GF-D8 (cell line): ENCODE measurements at regions not wholly inside any gene's neighbourhood (a gene's known extent, or its start where the extent isn't known, plus 50 kb on each side); places are given as distances from the start of the nearest gene placed in this dataset.

Experiments
- DNase-seq: peaks from one replicate; lab custom pipeline; 2025; lab: John Stamatoyannopoulos, UW

DNA sequence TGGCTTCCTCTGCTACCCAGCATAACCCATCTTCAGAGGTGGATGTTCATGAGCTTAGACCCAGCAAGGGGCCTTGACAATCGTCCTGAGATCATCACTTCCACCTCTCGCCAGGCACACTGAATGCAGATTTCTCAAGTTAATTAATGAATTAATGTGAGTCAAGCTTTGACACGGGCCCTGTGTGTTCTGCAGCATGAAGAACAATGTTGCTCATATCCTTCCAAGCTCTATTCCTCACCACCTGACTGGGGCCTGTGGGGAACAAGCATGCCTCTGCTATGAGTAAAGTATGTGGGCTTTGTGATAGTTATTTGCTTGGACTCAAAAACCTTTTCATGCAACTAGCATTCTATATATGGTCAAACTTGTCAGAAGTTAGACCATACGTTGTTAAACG, 122.0 kb downstream of the SEC16B start:
- no peak for DNase-seq

DNA sequence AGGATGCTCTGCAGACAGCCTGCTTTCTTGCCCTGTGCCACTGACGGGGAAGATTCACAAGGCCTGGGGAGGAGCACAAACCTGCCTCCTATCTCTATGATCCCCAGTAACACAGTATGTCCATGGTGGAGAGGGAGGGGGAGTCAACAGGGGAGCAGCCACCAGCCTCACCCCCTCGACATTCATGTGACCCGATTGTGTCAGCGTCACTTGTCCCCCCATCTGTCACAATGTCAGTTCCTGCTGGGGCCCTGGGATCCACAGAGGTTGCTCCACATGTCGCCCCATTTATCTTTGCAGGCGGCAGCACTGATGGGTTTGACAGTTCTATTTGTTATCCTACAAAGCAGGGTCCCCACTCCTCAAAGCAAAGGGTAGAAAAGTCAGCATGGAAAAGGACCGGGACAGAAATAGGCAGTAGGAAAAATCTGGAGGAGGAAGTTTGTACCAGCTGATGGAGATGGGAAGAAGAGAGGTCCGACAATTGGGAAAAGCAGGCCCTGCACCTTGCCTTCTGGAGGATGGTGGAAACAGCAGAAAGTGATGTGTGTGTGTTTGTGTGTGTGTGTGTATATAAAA, 130.9 kb downstream of the SEC16B start:
- DNase-seq = no peak

DNA sequence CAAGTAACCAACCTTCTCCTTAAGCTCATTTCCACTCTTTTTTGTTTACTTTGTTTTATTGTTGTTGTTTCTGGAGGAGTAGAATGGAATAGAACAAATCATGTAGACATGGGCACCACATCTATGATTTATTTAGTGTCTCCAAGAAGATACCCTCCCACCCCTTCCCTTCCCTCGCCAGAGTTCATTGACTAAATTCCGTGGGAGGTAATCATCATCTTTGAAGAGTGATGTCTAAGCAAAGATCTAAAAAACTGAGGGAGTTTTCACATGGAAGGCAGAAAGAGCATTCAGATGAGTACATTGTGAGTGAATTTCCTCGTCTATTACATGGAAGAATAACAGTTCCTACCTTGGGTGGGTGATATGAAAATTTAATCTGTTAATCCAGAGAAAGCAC, 136.2 kb downstream of the SEC16B start:
- DNase-seq = no peak

DNA sequence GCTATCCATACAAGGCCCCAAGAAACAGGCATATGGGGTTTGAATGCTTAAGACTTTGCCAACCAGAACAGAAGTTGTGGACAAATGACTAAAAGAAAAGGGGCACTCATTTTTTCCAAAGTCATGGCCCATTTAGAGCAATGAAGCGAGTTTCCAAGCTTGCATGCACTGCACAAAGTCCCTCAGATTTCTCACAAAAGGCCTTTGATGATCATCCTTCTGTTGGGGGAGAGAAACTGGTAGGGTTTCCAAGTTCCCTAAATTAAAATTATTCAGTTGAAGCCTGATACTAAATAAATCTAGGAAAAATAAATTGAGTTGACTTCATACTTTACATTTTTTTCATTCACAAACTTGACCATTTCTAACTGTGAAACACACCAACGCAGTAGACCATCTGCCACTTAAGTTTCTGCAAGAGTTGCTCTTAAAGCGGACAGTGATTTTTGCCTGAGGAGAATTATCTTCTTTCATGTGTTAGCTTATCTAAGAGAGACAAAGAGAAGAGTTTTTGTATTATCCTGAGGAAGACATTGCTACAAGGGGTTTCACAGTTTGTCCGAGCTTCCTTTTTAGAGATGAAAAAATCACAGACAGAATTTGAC, 139.2 kb downstream of the SEC16B start:
- DNase-seq = no peak

DNA sequence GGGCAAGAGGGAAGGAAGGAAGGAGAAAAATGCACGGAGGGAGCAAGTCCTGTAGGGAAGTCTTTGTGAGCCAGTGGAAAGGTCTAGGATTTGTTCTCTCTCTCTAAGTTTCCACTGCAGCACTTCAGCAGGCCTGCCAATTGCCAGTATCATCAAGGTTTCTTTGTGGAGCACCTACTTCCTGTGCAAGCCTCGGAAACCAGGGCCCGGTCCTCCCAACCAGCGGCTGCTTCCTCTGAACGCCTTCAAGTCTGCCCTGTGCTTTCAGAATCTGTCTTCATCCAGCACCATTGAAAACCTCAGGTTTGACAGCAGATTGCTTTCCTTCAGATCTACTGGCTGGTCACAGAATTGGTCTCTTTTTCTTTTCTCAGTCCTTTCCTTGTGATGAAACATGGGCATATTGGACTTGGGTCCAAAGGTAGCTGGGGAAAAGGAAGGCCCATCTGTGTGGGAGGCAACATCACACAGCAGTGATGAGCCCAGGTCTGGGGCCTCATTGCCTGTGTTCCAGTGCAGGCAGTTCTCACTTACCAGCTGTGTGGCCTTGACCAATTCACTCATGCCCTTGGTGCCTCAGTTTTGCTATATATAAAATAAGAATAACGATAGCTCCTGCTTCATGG, 144.5 kb downstream of the SEC16B start:
- DNase-seq = no peak

DNA sequence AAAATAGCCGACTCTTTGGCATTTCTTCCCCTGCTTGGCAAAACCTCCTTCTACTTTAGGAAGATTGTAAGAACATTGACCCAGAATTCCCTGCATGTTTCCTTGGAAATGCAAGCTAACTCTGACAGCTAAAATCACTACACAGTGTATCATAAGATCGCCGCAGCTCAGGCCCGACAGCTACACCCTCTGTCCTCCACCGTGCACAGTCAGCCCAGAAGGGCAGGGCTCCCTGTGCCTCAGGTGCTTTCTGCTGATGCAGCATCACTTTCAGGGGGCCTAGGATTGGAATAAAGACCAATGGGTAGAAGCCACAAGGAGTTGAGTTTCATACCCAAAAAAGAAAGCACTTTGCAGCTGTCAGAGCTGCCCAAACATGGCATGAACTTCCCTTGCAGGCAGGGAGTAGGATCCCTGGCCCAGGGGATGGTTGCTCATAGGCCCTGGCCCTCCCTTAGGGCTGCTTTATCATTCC, 145.3 kb downstream of the SEC16B start:
- DNase-seq = no peak

DNA sequence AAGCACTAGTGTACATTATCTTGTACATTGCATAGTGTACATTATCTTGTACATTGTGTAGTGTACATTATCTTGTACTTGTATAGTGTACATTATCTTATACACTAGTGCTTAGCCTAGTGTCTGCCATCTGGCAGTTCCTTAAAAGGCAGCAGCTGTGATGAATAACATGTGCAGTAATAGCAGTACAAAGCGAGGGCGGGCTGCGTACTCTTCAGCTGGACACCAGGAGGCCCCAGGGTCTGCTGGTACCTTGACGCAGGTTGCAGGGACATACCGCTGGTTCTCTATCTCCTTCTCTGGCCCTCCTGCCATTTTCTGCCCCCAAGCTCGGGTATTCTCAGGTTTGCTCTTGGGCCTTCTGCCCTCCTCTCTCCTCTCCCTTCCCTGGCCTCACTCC, 149.6 kb downstream of the SEC16B start:
- no peak for DNase-seq

DNA sequence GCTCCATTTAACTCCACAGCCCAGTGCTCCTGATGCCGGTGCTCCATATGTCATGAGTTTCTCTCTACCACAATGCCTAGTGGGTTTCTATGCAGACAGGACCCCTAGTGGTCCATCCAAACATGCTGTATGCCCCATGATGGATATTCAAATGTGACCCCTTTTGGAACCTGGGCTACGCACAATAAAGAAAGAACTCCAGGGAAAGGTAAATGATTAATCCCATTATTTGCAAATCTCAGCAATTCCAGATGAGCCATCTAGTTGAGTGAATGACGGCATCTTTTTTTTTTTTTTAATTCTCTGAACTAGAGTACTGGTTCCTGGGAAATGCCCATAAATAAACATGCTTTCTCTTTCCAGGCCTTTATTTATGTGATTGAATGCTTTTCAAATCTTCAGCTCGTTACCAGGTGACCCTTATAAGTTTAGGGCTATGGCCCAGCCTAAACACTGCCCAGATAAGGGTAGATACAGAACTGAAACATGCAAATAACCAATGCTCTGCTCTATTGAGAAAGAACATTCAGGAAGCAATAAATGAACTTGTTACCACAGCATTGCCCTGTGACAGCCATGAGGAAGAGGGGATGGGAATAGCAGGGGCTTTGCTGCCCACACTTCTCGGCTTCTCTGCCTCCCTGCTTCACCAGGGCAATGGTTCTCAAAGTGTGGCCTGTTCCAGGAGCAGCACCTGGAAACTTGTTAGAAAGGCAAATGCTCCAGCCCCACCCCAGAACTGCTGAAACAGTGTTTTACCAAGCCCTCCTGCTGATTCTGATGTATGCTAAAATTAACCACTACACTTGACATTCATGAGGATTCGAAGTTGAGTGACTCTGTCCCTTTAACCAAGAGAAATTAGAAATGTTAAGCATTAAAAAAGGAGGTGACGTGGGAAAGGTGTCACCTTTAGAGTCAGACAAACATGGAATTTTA, 151.7 kb downstream of the SEC16B start:
- no peak for DNase-seq

DNA sequence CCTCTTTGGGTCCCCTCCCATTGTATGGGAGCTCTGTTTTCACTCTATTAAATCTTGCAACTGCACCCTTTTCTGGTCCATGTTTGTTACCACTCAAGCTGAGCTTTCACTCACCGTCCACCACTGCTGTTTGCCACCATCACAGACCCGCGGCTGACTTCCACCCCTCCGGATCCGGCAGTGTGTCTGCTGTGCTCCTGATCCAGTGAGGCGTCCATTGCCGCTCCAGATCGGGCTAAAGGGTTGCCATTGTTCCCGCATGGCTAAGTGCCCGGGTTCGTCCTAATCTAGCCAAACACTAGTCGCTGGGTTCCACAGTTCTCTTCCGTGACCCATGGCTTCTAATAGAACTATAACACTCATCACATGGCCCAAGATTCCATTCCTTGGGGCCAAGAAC, 157.2 kb downstream of the SEC16B start:
- DNase-seq = no peak

DNA sequence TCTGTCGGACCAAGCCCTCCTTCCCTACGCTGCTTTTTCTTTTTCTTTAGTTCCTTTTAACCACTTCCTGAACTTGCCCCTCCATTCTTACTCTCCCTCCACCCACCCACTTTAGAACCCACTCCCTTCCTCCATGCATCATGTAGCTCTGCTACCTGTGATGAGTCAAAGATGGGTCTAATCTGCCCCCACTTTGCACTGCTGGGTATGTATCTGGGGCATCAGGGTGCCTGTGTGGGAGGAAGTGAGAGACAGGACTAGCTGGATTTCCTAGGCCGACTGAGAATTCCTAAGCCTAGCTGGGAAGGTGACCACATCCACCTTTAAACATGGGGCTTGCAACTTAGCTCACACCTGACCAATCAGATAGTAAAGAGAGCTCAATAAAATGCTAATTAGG, 157.7 kb downstream of the SEC16B start:
- DNase-seq = no peak

DNA sequence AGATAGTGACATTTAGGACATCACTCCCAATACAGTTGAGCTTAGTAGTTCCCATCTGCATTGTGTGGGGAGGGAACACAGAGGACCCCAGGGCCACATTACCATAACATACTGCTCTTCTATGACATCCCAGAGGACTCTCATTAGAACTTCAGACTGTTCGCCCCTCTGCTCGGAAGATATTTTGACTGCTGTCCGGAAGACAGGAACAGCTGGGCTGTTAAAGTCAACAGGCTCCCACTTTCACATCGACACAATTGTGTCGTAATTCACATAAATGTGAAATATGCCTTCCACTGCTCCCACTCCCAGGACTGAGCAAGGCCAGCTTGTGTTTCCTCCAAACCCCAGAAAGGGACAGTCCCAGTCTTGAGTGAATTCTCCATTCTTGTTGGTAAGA, 158.4 kb downstream of the SEC16B start:
- DNase-seq = no peak

DNA sequence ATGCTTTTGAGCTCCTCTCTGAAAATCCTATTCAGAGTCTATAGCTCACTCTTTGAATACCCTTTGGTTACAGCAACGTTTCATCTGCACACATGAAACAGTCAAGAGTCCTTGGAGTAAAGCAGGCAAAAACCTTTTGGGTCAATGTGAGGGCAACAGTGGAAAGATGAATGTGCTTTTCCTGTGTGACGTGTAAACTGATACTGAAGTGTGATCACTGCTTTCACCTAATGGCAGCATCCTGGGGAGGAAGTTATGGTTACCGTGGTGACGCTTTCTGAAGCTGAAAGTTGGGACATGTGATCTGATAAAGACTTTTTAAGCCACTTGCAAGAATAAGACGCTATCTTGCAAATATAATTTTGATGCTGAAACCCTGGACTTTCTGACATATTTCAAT, 160.0 kb downstream of the SEC16B start:
- no peak for DNase-seq

DNA sequence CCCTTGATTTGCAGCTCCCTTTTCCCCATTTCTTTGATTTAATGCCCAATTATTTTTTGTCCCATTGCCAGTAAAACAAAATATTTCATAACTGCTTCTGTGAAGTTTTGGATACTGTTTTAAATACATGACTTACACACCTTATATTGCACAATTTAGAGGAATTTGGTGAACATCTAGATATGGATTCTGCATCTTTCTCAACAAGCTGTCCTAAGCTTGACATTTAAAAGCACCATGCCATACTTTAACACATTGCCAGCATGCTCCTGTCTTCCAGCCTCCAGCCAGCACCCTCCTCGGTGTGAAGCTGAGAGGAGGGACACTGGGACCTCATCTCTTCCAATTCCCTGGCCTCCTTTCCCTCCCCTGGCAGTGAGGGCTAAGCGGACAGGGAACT, 167.6 kb downstream of the SEC16B start:
- DNase-seq = no peak

DNA sequence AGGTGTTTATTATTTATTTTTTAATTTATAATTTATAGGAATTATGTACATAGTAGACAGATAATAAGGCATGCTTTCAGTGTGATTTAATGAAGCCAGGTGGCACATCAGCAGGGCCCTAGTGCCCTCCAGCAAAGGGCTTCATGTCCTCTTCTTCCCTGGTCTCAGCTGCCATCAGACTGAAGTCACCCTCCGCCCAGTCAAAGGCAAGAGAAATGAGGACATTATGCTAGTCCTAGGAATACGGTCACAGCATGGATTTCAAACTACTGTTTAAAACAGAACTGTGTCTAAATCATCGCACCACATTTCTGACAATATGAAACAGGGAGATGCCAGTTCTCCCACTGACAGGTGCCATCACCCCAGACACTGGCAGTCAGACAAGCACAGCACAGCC, 168.1 kb downstream of the SEC16B start:
- DNase-seq = no peak

DNA sequence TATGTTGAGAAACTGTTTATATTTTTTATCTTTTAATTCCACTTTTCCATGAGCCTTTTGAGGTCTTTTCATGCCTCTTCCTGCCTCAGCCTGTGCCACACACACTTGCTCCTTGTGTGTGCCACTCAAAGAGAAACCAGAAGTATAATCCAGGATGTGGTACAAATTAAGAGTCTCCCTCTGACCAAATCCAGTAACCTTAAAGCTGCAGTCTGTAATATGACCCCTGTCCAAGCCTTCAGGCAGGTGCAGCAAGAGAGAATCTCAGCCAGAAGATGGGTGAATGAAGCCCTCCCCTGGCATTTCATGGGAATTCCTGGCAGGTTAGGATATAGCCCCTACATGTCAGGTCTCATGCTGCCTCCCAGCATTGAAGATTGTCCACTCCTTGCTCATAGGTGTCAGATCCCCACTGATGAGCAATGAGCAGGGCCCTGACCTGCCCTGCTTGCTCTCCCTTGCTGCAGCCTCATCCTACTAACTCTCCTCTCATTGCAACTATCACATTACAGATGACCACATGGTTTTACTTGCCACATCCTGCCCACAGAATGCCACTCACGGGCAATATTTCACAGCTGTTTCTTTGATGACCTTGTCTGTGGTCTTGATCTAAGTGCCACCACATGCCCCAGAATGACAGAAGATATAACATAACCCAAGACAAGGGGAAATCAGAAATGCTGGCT, 169.3 kb downstream of the SEC16B start:
- DNase-seq = no peak

DNA sequence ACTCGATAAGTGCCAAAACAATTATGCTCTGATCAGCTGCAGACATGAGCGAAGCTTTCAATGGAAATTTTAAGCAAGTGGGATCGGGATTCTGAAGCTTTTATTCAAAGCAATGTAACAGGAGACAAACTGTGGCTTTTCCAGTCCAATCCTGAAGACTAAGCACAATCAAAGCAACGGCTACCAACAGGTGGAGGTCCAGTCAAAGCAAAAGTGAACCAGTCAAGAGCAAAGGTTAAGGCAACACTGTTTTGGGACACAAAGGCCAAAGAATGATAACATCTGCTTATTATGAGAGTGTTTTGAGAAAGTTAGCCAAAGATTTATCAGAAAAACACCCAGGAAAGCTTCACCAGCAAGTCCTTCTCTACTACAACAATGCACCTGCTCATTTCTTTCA, 170.1 kb downstream of the SEC16B start:
- no peak for DNase-seq

DNA sequence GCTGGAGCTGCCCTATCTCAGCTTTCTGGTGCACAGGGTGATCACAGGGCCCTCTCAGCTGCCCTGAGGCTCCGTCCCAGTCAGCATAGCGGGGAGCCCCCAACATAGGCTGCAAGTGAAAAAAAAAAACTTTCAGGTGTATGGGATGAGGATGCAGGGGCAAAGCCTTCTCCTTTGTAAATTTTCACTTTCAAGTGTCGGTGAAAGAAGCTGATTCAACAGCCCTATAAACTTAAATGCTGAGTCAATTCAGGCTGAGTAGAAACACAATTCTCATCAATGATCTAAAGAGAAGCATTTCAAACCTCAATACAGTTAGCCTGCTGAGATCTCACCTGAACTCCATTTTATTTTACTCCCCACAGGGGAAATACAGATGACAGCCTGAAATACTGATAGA, 171.2 kb downstream of the SEC16B start:
- no peak for DNase-seq

DNA sequence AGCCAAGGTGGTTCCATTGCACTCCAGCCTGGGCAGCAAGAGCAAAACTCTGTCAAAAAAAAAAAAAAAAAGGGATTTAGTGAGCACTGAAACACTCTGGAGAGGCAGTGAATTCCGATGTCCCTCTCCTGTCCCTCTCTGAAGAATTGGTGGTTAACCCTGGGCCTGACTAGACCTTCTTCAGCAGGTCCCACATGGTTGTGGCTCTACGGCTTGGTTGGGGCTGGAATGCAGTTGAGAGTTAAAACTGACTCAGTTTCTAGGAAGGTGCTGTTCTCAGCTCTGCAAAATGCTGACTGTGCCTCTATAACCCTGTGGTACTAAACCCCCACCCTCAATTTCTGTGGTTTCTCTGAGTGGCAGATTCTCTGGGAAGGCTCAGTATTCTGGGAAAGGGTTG, 173.3 kb downstream of the SEC16B start:
- DNase-seq = no peak

DNA sequence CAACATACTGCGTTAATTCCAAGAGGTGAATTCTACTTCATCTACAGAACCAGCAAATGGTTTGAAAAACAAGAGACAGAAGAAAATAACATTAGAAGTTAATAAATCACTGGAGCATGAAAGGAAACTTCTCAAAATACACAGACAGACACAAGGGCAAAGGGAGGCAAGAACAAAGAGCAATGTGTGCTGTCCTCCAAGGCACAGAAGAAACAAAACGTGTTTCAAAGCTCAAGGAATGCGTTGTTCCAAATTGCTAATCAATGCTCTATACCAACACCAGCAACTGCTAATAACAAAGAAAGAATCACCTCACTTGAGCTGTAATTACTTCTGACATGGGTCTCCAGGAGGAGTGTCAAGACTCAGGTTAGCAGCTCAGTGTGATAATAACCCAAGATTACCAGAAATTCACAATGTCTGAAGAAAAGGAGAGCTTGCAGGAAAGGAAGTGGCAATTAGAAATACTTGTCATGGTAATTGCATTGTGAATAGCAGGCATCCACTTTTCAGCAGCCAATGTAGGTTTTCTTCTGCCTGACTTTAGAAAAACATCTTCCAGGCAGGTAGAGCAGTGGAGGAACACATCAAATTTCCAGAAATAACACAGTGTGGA, 175.4 kb downstream of the SEC16B start:
- DNase-seq = no peak

DNA sequence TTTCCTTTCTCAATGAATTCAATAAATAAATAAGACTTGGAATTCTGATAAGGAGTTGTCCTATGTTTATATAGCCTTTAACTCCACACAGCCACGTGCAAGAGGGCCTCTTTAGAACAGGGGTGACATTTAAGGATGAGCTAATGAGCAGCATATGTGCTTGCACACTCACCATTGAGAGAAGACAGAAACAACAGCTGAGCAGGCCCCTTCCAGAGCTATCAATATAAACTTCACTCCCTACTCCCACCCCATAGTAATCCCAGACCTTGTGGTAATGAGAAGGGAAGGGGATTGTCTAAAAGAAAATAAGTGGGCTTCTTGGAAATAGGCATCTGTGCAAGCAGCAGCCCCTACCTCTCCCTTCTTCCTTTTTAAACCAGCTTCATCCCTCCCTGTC, 176.0 kb downstream of the SEC16B start:
- DNase-seq = no peak

DNA sequence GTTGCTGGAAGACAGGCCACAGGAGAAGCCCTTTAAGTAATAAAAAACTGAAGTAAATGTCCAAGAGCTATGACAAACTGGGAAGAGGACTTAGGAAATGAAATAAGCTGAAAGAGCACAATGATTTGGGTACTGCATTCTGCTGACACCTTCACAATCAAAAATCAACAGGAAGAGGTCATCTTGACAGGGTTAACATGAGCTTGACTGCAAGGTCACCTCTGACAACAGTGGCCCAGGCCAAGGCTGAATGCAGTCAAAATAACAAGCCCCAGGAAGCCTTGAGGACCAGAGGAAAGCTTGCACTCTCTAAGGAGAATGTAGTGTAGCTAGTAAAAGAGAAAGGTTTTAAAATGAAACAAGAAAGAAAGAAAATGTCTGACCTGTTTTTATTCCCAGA, 179.3 kb downstream of the SEC16B start:
- DNase-seq = no peak

DNA sequence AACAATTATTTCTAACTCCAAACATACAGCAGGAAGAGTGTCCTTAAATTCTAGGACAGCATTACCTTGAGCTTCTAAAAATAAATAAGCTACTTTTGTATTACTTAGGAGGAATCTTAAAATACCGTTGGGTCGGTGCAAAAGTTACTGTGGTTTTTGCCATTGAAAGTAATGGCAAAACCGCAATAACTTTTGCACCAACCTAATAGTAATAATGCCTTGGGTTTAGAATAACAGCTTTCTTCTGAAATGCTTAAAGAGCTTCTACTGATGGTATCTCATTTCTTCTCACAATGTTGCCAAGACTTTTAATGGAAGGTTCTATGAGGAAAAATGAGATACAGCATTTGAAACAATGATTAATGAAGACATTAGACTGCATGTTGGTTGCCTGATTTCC, 179.9 kb downstream of the SEC16B start:
- DNase-seq = no peak
